ENCODE measurements at regions not wholly inside any gene's neighbourhood (a gene's known extent, or its start where the extent isn't known, plus 50 kb on each side); places are given as distances from the start of the nearest gene placed in this dataset.
"Not testable (repeated sequence)": the region's sequence is repeated elsewhere in the genome, so short reads cannot be mapped to it uniquely, and the experiment has no call there.

- H3K9me3 ChIP-seq: no peaks in the 10 kb centered on the region
- H3K27me3 ChIP-seq: no peaks in the 10 kb centered on the region
- DNase-seq: peak in 1 of 3 donors; percentile 27
- no peak overlapping the region for H3K27ac ChIP-seq
- H3K4me1 ChIP-seq: no peaks in the 10 kb centered on the region
- TF ChIP-seq, protein P1, sequence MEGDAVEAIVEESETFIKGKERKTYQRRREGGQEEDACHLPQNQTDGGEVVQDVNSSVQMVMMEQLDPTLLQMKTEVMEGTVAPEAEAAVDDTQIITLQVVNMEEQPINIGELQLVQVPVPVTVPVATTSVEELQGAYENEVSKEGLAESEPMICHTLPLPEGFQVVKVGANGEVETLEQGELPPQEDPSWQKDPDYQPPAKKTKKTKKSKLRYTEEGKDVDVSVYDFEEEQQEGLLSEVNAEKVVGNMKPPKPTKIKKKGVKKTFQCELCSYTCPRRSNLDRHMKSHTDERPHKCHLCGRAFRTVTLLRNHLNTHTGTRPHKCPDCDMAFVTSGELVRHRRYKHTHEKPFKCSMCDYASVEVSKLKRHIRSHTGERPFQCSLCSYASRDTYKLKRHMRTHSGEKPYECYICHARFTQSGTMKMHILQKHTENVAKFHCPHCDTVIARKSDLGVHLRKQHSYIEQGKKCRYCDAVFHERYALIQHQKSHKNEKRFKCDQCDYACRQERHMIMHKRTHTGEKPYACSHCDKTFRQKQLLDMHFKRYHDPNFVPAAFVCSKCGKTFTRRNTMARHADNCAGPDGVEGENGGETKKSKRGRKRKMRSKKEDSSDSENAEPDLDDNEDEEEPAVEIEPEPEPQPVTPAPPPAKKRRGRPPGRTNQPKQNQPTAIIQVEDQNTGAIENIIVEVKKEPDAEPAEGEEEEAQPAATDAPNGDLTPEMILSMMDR (IDR thresholded peaks at IDR 0.05): no peak
- TF ChIP-seq POLR2A (IDR thresholded peaks at IDR 0.05): no peak
- no peak overlapping the region for H3K4me3 ChIP-seq
- H3K36me3 ChIP-seq: no peaks in the 10 kb centered on the region
Observed at GRCh38 chr2:239731998-239732665, 293.0 kb downstream of the NDUFA10 start.

- DNase-seq: peak in 1 of 3 donors; percentile 23
- Histone ChIP-seq H3K4me1 (no peaks in the 10 kb centered on the region), H3K9me3 (no peaks in the 10 kb centered on the region)
Observed at GRCh38 chr2:239731422-239731821, 293.7 kb downstream of the NDUFA10 start.

DNA sequence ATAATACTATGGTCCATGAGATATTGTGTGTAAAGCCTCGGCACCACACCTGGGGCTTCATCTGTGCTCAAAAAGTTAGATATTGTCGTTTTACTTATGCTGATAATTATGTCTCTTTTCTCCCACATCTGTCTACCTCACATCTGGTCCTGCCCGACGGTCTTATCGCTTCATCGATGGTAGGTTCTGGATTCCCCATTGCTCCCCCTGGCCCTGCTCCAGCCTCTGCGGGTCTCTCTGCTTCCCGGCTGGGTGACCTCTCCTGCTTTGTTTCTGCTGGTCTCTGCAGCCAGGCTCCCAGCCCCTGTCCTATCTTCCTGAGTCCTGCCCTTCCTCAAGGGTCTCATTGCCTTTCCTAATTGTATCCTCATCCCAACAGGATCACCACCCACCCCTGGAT lies 294.2 kb downstream of the NDUFA10 start:
- Histone ChIP-seq H3K27me3 (no peaks in the 10 kb centered on the region), H3K4me1 (no peaks in the 10 kb centered on the region), H3K36me3 (no peaks in the 10 kb centered on the region), H3K27ac (no peak overlapping the region), H3K4me3 (no peak overlapping the region), H3K9me3 (no peaks in the 10 kb centered on the region)
- DNase-seq: peak in 1 of 3 donors; percentile 21
- TF ChIP-seq, protein P1 (IDR thresholded peaks at IDR 0.05): no peak
- no peak for TF ChIP-seq POLR2A (IDR thresholded peaks at IDR 0.05)

More at GRCh38 chr2:239731422-239731821, 293.7 kb downstream of the NDUFA10 start:
- H3K27ac ChIP-seq: no peak overlapping the region
- no peaks in the 10 kb centered on the region for H3K36me3 ChIP-seq
- H3K4me3 ChIP-seq: no peak overlapping the region
- TF ChIP-seq, protein P1 (IDR thresholded peaks at IDR 0.05): no peak
- TF ChIP-seq POLR2A (IDR thresholded peaks at IDR 0.05): no peak
- no peaks in the 10 kb centered on the region for H3K27me3 ChIP-seq

GRCh38 chr2:239730567-239730882 lies 294.6 kb downstream of the NDUFA10 start:
- DNase-seq, H3K4me1 ChIP-seq, H3K27me3 ChIP-seq: not testable (repeated sequence)

GRCh38 chr2:239729681-239730566 lies 295.2 kb downstream of the NDUFA10 start:
- no peaks in the 10 kb centered on the region for H3K36me3 ChIP-seq
- H3K27ac ChIP-seq: no peak overlapping the region
- H3K4me3 ChIP-seq: no peak overlapping the region
- H3K4me1 ChIP-seq: no peaks in the 10 kb centered on the region
- TF ChIP-seq POLR2A (IDR thresholded peaks at IDR 0.05): no peak
- TF ChIP-seq, protein P1 (IDR thresholded peaks at IDR 0.05): no peak
- H3K27me3 ChIP-seq: no peaks in the 10 kb centered on the region
- peak in 1 of 3 donors; percentile 32 for DNase-seq
- H3K9me3 ChIP-seq: no peaks in the 10 kb centered on the region

More at GRCh38 chr2:239730567-239730882, 294.6 kb downstream of the NDUFA10 start:
- H3K4me3 ChIP-seq, H3K27ac ChIP-seq, H3K9me3 ChIP-seq, H3K36me3 ChIP-seq: not testable (repeated sequence)

DNA sequence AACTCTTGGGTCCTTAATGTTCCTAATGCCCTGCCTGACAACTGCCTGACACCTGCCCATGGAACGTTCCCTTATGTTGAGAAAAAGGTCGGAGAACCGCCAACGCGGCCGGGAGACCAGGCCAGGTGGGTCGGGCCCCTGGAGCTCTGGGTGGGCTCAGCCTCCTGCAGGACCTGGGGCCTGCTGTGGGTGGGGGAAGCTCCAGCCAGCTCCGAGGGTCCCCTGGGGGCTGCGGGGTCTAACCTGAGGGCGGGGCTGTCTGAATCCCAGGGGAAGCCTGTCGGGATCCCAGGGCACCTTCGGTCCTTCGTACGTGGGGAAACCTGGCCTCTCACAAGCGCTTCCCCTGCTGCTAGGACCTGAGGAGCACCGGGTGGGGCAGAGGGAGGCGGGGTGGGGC lies 296.0 kb downstream of the NDUFA10 start:
- DNase-seq: no peak
- Histone ChIP-seq H3K4me1 (no peaks in the 10 kb centered on the region), H3K36me3 (no peaks in the 10 kb centered on the region), H3K27me3 (no peaks in the 10 kb centered on the region), H3K9me3 (no peaks in the 10 kb centered on the region), H3K27ac (no peak overlapping the region), H3K4me3 (no peak overlapping the region)
- TF ChIP-seq, protein P1 (IDR thresholded peaks at IDR 0.05): no peak
- no peak for TF ChIP-seq POLR2A (IDR thresholded peaks at IDR 0.05)
